ENCODE measurements at regions not wholly inside any gene's neighbourhood (a gene's known extent, or its start where the extent isn't known, plus 50 kb on each side); places are given as distances from the start of the nearest gene placed in this dataset.

DNA sequence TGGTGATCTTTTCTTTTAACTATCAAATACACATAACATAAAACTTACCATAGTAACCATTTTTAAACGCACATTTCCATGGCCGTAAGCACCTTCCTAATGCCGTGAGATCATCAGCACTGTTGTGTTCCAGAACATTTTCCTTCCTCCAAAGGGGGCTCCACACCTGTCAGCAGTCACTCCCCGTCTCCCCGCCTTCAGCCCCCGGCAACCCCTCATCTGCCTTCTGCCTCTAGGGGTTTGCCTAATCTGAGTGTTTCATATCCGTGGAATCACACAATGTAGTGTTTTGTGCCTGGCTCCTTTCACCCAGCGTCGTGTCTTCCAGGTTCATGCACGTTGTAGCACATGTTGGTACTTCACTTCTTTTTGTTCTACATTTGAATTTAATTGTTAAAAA lies 350.1 kb upstream of the TNRC6C start:
- Histone ChIP-seq H3K36me3 (no peaks in the 10 kb centered on the region), H3K4me1 (peaks cover 0 to 15% (median 5%) of the 10 kb centered on the region in 12 donors), H3K9me3 (no peaks in the 10 kb centered on the region), H3K27me3 (no peaks in the 10 kb centered on the region), H3K4me3 (no peak overlapping the region), H3K27ac (no peak overlapping the region)
- intact Hi-C loops (cut with DNase I): loop anchor here in 1 of 10 donors (10.0 kb wide), 1 partner anchor 66 kb away; no protein-coding TSS in a partner anchor
- no peak for DNase-seq
- WGBS, 4 donors: 87 to 93% (median 90%) methylated on average over 10 of the region's 10 CpGs
- TF ChIP-seq POLR2A (IDR thresholded peaks at IDR 0.05): no peak
- TF ChIP-seq, protein P1, sequence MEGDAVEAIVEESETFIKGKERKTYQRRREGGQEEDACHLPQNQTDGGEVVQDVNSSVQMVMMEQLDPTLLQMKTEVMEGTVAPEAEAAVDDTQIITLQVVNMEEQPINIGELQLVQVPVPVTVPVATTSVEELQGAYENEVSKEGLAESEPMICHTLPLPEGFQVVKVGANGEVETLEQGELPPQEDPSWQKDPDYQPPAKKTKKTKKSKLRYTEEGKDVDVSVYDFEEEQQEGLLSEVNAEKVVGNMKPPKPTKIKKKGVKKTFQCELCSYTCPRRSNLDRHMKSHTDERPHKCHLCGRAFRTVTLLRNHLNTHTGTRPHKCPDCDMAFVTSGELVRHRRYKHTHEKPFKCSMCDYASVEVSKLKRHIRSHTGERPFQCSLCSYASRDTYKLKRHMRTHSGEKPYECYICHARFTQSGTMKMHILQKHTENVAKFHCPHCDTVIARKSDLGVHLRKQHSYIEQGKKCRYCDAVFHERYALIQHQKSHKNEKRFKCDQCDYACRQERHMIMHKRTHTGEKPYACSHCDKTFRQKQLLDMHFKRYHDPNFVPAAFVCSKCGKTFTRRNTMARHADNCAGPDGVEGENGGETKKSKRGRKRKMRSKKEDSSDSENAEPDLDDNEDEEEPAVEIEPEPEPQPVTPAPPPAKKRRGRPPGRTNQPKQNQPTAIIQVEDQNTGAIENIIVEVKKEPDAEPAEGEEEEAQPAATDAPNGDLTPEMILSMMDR (IDR thresholded peaks at IDR 0.05): no peak
- ATAC-seq: no peak

DNA sequence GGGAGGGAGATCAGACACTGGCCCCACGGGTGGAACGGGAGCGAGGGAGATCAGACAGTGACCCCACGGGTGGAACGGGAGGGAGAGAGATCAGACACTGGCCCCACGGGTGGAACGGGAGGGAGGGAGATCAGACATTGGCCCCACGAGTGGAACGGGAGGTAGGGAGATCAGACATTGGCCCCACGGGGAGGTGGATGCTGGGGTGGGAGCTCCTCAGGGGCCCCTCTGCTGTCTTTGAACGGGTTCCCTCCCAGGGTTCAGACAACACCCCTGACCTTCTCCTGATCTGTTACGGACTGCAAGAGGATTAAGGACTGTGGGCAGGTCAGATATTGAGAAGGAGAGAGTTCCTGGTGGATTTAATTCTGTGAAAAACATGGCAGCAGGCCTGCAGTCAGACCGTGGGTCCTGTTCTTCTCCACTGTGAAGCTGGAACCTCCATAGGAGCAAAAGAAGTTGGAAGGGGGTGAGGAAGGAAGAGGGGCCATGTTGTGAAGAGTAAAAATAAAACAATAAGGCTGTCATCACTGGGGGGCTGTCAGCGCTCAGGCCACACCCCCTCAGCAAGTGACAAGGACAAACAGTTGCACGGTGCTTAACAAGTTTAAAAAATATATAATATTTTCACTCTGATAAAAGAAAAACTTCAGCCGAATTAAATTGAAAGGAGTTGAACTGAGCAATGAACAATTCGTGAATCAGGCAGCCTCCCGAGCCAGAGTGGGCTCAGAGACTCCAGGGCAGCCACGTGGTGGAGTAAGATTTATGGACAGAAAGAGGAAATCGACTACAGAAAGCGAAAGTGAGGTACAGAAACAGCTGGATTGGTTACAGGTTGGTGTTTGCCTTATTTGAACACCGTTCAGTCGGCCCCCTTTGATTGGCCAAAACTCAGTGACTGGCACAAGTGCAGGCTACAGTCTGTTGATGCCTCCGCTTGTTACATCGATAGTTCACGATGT lies 348.7 kb upstream of the TNRC6C start:
- peak overlapping the region in 2 of 12 donors; percentile 1 to 37 for H3K4me3 ChIP-seq
- intact Hi-C loops (cut with DNase I): loop anchor here in 1 of 10 donors (10.0 kb wide), 2 partner anchors 65 to 115 kb away; no protein-coding TSS in a partner anchor
- WGBS, 4 donors: 80 to 83% (median 80%) methylated on average over 26 of the region's 26 CpGs
- no peak for DNase-seq
- peaks cover 0 to 15% (median 3%) of the 10 kb centered on the region in 12 donors for H3K4me1 ChIP-seq
- no peaks in the 10 kb centered on the region for H3K27me3 ChIP-seq
- H3K36me3 ChIP-seq: no peaks in the 10 kb centered on the region
- H3K27ac ChIP-seq: peak overlapping the region in 3 of 12 donors; percentile 9 to 34 (median 32)
- H3K9me3 ChIP-seq: no peaks in the 10 kb centered on the region
- ATAC-seq: no peak
- no peak for TF ChIP-seq POLR2A (IDR thresholded peaks at IDR 0.05)
- TF ChIP-seq, protein P1 (IDR thresholded peaks at IDR 0.05): no peak

DNA sequence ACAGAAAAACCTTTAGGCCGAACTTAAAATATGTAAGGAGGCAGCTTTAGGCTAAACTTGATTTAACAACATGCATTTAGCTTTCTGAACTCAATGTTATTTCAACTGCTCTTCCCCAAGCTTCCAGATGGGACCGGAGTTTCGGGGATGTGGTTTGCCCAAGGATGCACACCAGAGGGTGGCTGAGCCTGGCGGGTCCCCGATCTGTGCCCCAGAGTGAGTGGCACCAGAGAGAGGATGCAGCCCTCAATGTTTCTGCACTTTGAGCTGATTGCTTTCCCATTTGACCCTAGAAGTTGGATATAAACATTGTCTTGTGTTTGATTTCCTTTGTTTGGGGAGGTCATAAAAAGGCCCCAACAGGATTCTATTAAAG lies 348.0 kb upstream of the TNRC6C start:
- intact Hi-C loops (cut with DNase I): loop anchor here in 1 of 10 donors (10.0 kb wide), 1 partner anchor 114 kb away; no protein-coding TSS in a partner anchor
- DNase-seq: no peak
- Histone ChIP-seq H3K27me3 (no peaks in the 10 kb centered on the region), H3K4me1 (peaks cover 0 to 15% (median 4%) of the 10 kb centered on the region in 12 donors), H3K27ac (peak overlapping the region in 5 of 12 donors; percentile 18 to 34 (median 32)), H3K4me3 (peak overlapping the region in 2 of 12 donors; percentile 1 to 37), H3K36me3 (no peaks in the 10 kb centered on the region), H3K9me3 (no peaks in the 10 kb centered on the region)
- TF ChIP-seq, protein P1 (IDR thresholded peaks at IDR 0.05): no peak
- TF ChIP-seq POLR2A (IDR thresholded peaks at IDR 0.05): no peak
- no peak for ATAC-seq
- 70 to 81% (median 75%) methylated on average over 3 to 5 of the region's 5 CpGs for WGBS, 4 donors

DNA sequence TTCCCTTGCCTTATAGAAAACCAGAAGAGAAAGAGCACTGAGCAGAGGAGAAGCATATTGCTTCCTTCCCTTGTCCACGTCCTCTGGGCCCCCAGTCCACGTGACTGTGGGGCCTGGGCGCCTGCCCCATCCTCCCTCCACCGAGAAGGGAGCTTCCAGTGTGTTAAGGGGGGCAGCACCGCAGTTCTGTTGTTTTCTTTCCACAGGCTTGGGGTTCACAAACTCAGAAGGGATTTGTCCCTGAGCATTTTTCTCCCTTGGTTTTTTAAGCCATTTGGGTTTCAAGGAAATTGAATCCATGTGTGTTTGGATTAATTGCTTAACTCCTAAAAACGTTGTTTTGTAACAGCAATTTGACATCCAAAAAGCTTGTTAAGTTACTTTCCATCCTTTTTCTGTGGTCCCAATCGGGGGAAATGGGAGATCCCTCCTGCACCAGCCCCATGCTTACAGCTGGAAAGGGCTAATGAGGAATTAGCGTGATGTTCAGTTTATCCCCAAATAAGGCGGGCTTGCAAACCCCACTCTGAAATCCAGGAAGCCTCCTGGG lies 347.5 kb upstream of the TNRC6C start:
- H3K27ac ChIP-seq: peak overlapping the region in 6 of 12 donors; percentile 4 to 34 (median 25)
- no peak for DNase-seq
- intact Hi-C loops (cut with DNase I): loop anchor here in 1 of 10 donors (10.0 kb wide), 1 partner anchor 114 kb away; no protein-coding TSS in a partner anchor
- no peak overlapping the region for H3K4me3 ChIP-seq
- H3K36me3 ChIP-seq: no peaks in the 10 kb centered on the region
- no peaks in the 10 kb centered on the region for H3K9me3 ChIP-seq
- peaks cover 0 to 15% (median 8%) of the 10 kb centered on the region in 12 donors for H3K4me1 ChIP-seq
- 62 to 72% (median 71%) methylated on average over 9 of the region's 9 CpGs for WGBS, 4 donors
- TF ChIP-seq, protein P1 (IDR thresholded peaks at IDR 0.05): no peak
- TF ChIP-seq POLR2A (IDR thresholded peaks at IDR 0.05): no peak
- ATAC-seq: peak in 1 of 4 donors; percentile 63
- no peaks in the 10 kb centered on the region for H3K27me3 ChIP-seq
